Mucosa of descending colon (tissue), 3 donors: ENCODE measurements at regions not wholly inside any gene's neighbourhood (a gene's known extent, or its start where the extent isn't known, plus 50 kb on each side); places are given as distances from the start of the nearest gene placed in this dataset.

ENCODE experiments used
- ATAC-seq: fragments of 200-7000 bp; cut with Tn5 transposase; one replicate; pipeline ENCODE4 v1.9.1; 2020; ENCODE audit warnings: mild to moderate bottlenecking, moderate library complexity
- DNase-seq, 3 donors: peaks; one replicate each; pipeline ENCODE4 v3.0.0-alpha.2; 2020
- H3K36me3 ChIP-seq: fragments of 200-600 bp; one replicate; pipeline ENCODE4 v1.8.0; 2021; ENCODE audit warnings: low read depth, mild to moderate bottlenecking
- H3K4me1 ChIP-seq: fragments of 200-600 bp; one replicate; pipeline ENCODE4 v1.8.0; 2021; ENCODE audit warnings: low read depth, mild to moderate bottlenecking
- H3K4me3 ChIP-seq: fragments of 200-600 bp; one replicate; pipeline ENCODE4 v1.8.0; 2021; ENCODE audit warnings: mild to moderate bottlenecking
- H3K9me3 ChIP-seq: fragments of 200-600 bp; one replicate; pipeline ENCODE4 v1.8.0; 2021; ENCODE audit warnings: mild to moderate bottlenecking
- CTCF ChIP-seq: fragments of 200-600 bp; IDR thresholded peaks from one replicate; pipeline ENCODE4 v1.8.0; 2022; ENCODE audit warnings: antibody characterized with exemption, mild to moderate bottlenecking
- intact Hi-C, 2 donors: fragments of 100-400 bp; cut with DNase I in 1 of 2; cut with micrococcal nuclease in 1 of 2; formaldehyde crosslinking; loops; one replicate each; pipeline versions ENCODE4 v1.11.0 to v1.11.1; 2022; cut with DNase I, micrococcal nuclease
- donor health status: DM: no; HTN: no; CAD: no; lungs with moderate emphysema.
- donor health status: DM: no; HTN: no; CAD: no.
- donor health status: DM: no; HTN: yes; CAD: no.

GRCh38 chr2:188235364-188235763, 56.3 kb upstream of the GULP1 start:
- no peak for DNase-seq
- no peak for TF ChIP-seq CTCF

GRCh38 chr2:188238386-188238785, 53.3 kb upstream of the GULP1 start:
- no peaks in the 10 kb centered on the region for H3K4me1 ChIP-seq
- no peak overlapping the region for H3K4me3 ChIP-seq
- H3K36me3 ChIP-seq = no peaks in the 10 kb centered on the region
- intact Hi-C loops = no loop called here
- no peak for ATAC-seq
- H3K9me3 ChIP-seq = peaks cover 15% of the 10 kb centered on the region
- TF ChIP-seq CTCF = no peak
- no peak for DNase-seq

More at GRCh38 chr2:188235364-188235763, 56.3 kb upstream of the GULP1 start:
- H3K9me3 ChIP-seq = peaks cover 15% of the 10 kb centered on the region
- intact Hi-C loops = no loop called here
- no peaks in the 10 kb centered on the region for H3K36me3 ChIP-seq
- no peaks in the 10 kb centered on the region for H3K4me1 ChIP-seq
- no peak overlapping the region for H3K4me3 ChIP-seq
- no peak for ATAC-seq
